ENCODE measurements at regions not wholly inside any gene's neighbourhood (a gene's known extent, or its start where the extent isn't known, plus 50 kb on each side); places are given as distances from the start of the nearest gene placed in this dataset.

DNA sequence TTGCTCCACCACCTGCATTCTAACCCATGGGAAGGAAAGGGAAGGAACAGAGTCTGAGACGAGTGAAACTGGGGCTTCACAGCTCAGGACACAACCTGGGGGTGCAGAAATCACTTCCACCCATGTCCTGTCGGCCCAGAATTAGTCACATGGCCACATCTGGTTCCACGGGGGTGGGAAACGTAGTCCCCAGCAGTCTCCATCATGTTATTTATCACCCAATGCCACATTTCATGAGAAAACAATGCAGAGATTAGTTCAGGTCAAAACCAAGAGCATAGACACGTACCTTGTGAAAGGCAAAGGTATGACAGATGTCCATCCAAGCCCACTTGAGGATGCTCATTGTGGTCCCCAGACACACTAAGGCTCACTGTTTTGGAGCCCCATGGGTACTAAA, 125.1 kb downstream of the MED10 start:
- no peak overlapping the region for H2BK15ac ChIP-seq (ENCODE audit: low read length)
- ChIA-PET CTCF (ENCODE audit: partially characterized antibody) (interaction anchor here (1.3 kb wide), 1 partner anchor 27 kb away, joined by 3 read pairs; no protein-coding TSS in a partner anchor), POLR2A (ENCODE audit: partially characterized antibody) (no interaction called here)
- H2BK5ac ChIP-seq (ENCODE audit: low read depth, low read length): no peak overlapping the region
- no peak overlapping the region for H3K56ac ChIP-seq (replicated peaks; ENCODE audit: insufficient read length, low read depth, low read length)
- H3K36me3 ChIP-seq (ENCODE audit: control insufficient read depth in 2 of 4, insufficient read depth in 4 of 4, low read length in 3 of 4): no peaks in the 10 kb centered on the region
- no peaks in the 10 kb centered on the region for H3K4me1 ChIP-seq (replicated peaks in 1 of 4; ENCODE audit: control insufficient read depth in 3 of 4, insufficient read depth in 4 of 4, low read length in 3 of 4)
- H3K4ac ChIP-seq (replicated peaks; ENCODE audit: insufficient read length, low read depth, low read length): no peak overlapping the region
- H3K9ac ChIP-seq (replicated peaks in 1 of 4; ENCODE audit: extremely low read depth in 1 of 4, low read depth in 3 of 4, low read length in 3 of 4): no peak overlapping the region
- H4K8ac ChIP-seq (ENCODE audit: extremely low read depth, insufficient read depth, low read length): no peak overlapping the region
- FAIRE-seq (no peak), DNase-seq (ENCODE audit: low read depth in 1 of 2, low spot score in 2 of 2) (no peak)
- no peak overlapping the region for H4K91ac ChIP-seq (replicated peaks; ENCODE audit: insufficient read length, low read length)
- H2BK120ac ChIP-seq (replicated peaks; ENCODE audit: low read depth, low read length): no peak overlapping the region
- H3K4me3 ChIP-seq (ENCODE audit: extremely low read depth in 1 of 4, insufficient read depth in 2 of 4, low read depth in 3 of 4, low read length in 4 of 4): no peak overlapping the region
- TF ChIP-seq EP300 (IDR thresholded peaks at IDR 0.05; ENCODE audit: borderline replicate concordance in 1 of 2, low read depth in 2 of 2, low read length in 2 of 2) (no peak), SAP30 (IDR thresholded peaks at IDR 0.05; ENCODE audit: insufficient read depth, insufficient replicate concordance, low read length) (no peak), CTBP2 (IDR thresholded peaks at IDR 0.05; ENCODE audit: borderline replicate concordance, insufficient read depth, insufficient read length, low read length) (no peak), CHD1 (IDR thresholded peaks at IDR 0.05; ENCODE audit: low read depth, low read length) (no peak), POLR2A (IDR thresholded peaks at IDR 0.05; ENCODE audit: control extremely low read depth in 1 of 2, low read depth in 2 of 2, low read length in 2 of 2) (no peak)
- no peaks in the 10 kb centered on the region for H3K23me2 ChIP-seq (ENCODE audit: low read depth, low read length)
- no peak overlapping the region for H3K14ac ChIP-seq (ENCODE audit: insufficient read length)
- no peaks in the 10 kb centered on the region for H3K79me2 ChIP-seq (ENCODE audit: control insufficient read depth in 1 of 2, insufficient read depth in 2 of 2, low read length in 2 of 2)
- no peak overlapping the region for H2BK12ac ChIP-seq (ENCODE audit: low read depth, low read length)
- no peak overlapping the region for H2BK20ac ChIP-seq (ENCODE audit: low read length)
- H3K27me3 ChIP-seq (replicated peaks in 1 of 4; ENCODE audit: control insufficient read depth in 3 of 4, extremely low read depth in 1 of 4, insufficient read depth in 3 of 4, low read length in 3 of 4): no peaks in the 10 kb centered on the region
- WGBS, 2 experiments (ENCODE audit: extremely low coverage in 1 of 2, insufficient coverage in 1 of 2, insufficient read length in 1 of 2, insufficient replicate concordance in 2 of 2, low coverage in 1 of 2, low lambda C conversion rate in 2 of 2, missing lambda C conversion rate in 1 of 2): 86% methylated on average over 5 of the region's 5 CpGs; no CpG with 5 or more reads in 1 of the 2 experiments
- H2AK5ac ChIP-seq (ENCODE audit: low read depth, low read length): no peak overlapping the region
- no peak overlapping the region for H4K5ac ChIP-seq (ENCODE audit: insufficient read length, low read depth, low read length)
- H4K20me1 ChIP-seq (replicated peaks in 1 of 2; ENCODE audit: control insufficient read depth in 1 of 2, insufficient read depth in 2 of 2, low read length in 2 of 2): no peaks in the 10 kb centered on the region
- no peak overlapping the region for H3K18ac ChIP-seq (ENCODE audit: extremely low read depth, low read length)
- H3K79me1 ChIP-seq (ENCODE audit: low read depth, low read length): no peaks in the 10 kb centered on the region
- no peak overlapping the region for H3K4me2 ChIP-seq (ENCODE audit: insufficient read depth in 1 of 2, low read depth in 2 of 2, low read length in 2 of 2)
- H3K27ac ChIP-seq (ENCODE audit: low read depth, low read length): no peak overlapping the region
- H2AFZ ChIP-seq (ENCODE audit: low read length): no peak overlapping the region
- H3K23ac ChIP-seq (ENCODE audit: insufficient read length): no peak overlapping the region
- no peaks in the 10 kb centered on the region for H3K9me3 ChIP-seq (ENCODE audit: insufficient read depth in 2 of 2, low read depth in 1 of 2, low read length in 1 of 2)

All from H1 (cell line).